Stimulated activated naive CD8-positive, alpha-beta T cell treated with anti-CD3 and anti-CD28 coated beads, Interleukin-15, Interleukin-2, amounts not matched to agents 100 ng/mL and 50 ng/mL, for 24 hours (primary cell): ENCODE measurements at regions not wholly inside any gene's neighbourhood (a gene's known extent, or its start where the extent isn't known, plus 50 kb on each side); places are given as distances from the start of the nearest gene placed in this dataset.

Experiments used
- H3K27ac Mint-ChIP-seq: one replicate; pipeline ENCODE4 v1.8.0; 2021; ENCODE audit warnings: mild to moderate bottlenecking, mixed read lengths
- H3K27me3 Mint-ChIP-seq: one replicate; pipeline ENCODE4 v1.8.0; 2021; ENCODE audit warnings: mixed read lengths
- H3K36me3 Mint-ChIP-seq: one replicate; pipeline ENCODE4 v1.8.0; 2021; ENCODE audit warnings: low read depth, mixed read lengths
- H3K4me1 Mint-ChIP-seq: one replicate; pipeline ENCODE4 v1.8.0; 2021; ENCODE audit warnings: low read depth, mixed read lengths
- H3K4me3 Mint-ChIP-seq: one replicate; pipeline ENCODE4 v1.8.0; 2021; ENCODE audit warnings: mild to moderate bottlenecking, mixed read lengths
- H3K9me3 Mint-ChIP-seq: one replicate; pipeline ENCODE4 v1.8.0; 2021; ENCODE audit warnings: mixed read lengths

DNA sequence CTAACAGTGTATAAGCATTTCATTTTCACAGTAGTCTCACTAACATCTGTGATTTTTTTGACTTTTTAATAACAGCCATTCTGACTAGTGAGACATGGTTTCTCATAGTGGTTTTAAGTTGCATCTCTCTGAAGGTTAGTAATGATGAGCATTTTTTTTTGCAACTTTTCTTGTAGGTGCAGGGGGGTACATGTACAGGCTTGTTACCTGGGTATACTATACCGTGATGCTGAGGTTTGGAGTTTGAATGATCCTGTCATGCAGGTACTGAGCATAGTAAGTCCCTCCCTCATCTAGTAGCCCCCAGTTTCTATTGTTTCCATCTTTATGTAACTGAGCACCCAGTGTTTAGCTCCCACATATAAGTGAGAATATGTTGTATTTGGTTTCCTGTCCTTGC is 444.6 kb upstream of the DAB2 start:
- Mint-ChIP-seq H3K9me3 (peaks cover 10% of the 10 kb centered on the region), H3K4me3 (no peak overlapping the region), H3K36me3 (no peaks in the 10 kb centered on the region), H3K4me1 (no peaks in the 10 kb centered on the region), H3K27me3 (peaks cover 20% of the 10 kb centered on the region), H3K27ac (no peak overlapping the region)

DNA sequence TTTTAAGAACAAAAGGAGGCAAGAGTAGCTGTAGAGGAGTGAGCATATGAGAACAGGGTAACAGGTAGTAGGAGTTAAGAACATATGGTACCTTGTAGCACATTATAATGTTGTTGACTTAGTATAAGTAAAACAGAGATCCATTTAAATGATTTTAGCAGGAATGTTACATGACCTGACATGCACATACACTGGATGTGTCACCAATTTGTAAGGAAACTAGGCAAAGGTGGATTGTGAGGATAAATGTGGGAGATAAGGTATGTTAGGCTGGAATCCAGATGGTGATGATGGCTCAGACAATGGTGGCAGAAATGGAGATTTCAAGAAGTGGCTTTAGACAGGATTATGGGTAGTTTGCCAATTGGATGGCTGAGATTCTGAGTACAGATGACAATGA is 443.1 kb upstream of the DAB2 start:
- peaks cover 10% of the 10 kb centered on the region for H3K9me3 Mint-ChIP-seq
- H3K4me1 Mint-ChIP-seq, result no peaks in the 10 kb centered on the region

DNA sequence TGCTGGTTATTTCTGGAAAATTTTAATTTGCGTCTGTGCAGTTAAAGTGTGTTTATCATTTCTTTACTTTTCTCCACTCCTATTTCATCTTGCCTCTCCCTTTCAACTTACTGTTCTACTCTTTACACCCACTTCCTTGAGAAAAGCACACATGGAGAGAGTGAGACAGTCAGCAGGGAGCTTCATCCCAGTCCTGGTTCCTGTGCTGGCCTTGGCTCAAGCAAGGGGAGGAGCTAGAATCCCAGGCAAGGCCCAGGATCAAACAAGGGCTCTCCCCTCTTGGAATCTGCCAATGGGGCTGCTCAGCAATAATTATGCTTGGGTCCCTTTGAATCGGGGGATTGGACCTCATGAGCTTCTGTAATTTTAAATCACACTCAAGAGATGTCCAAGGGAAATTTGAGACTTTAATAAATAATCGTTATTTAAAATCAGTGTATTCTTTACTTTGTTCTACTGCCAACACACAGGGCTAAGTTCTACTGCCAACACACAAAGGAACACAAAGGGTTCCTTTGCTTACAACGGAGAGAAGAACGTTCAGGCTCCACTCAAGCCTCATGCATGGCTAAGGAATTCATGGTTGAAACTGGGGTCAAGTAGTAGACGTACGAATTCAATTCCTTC is 439.3 kb upstream of the DAB2 start:
- no peak overlapping the region for H3K4me3 Mint-ChIP-seq
- no peaks in the 10 kb centered on the region for H3K9me3 Mint-ChIP-seq
- peaks cover 8% of the 10 kb centered on the region for H3K27me3 Mint-ChIP-seq
- H3K36me3 Mint-ChIP-seq, result no peaks in the 10 kb centered on the region
- H3K4me1 Mint-ChIP-seq, result no peaks in the 10 kb centered on the region
- no peak overlapping the region for H3K27ac Mint-ChIP-seq

More for the DNA sequence above, 443.1 kb upstream of the DAB2 start:
- Mint-ChIP-seq H3K4me3 (no peak overlapping the region), H3K27ac (no peak overlapping the region), H3K27me3 (peaks cover 12% of the 10 kb centered on the region), H3K36me3 (no peaks in the 10 kb centered on the region)

DNA sequence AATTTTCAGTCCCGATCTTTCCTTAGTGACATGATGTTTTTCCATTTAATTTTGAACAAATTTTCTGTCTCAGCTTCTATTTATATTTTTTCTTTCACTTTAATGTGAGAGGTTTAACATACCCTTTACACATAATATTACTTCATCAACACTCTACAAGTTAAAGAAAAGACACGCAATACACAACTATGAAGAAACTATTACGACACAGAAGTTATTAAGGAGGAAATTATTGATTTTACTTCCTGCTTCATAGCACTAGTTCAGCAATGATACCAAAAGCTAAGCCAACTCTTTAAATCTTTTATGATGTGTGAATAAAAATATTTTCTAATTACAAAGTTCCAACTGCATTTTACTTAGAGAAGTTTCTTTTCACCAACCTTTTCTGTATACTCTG is 432.3 kb upstream of the DAB2 start:
- H3K4me3 Mint-ChIP-seq, result no peak overlapping the region
- no peaks in the 10 kb centered on the region for H3K4me1 Mint-ChIP-seq
- no peaks in the 10 kb centered on the region for H3K36me3 Mint-ChIP-seq
- H3K27ac Mint-ChIP-seq, result no peak overlapping the region
- H3K9me3 Mint-ChIP-seq, result no peaks in the 10 kb centered on the region
- H3K27me3 Mint-ChIP-seq, result peaks cover 23% of the 10 kb centered on the region

DNA sequence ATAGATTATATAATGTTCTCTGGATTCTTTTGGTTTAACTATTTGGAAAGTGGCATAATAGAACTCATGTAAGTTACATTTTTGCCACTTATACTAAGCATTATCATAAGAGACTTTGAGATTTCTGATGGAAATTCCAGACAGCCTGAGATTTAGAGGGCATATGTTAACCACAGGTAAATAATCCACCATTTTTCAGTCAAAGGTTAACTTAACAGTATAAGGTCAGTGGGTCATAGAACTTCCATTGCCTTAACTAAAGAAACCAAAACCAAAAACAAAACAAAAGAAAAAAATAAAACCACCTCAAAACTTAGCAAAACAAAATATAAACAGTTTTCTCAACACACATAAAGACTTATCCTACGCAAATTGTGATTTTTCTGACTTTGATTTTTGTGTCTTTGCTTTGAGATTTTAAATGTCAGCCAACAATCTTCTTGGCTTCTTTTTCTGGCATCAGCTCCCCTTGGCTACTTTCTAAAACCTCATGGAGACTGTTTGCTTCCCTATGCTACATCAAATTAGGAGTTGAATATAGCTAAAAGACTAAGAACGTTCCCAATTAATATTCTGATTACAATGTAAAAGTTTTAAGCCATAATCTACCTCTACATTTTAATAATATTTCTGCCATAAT is 430.1 kb upstream of the DAB2 start:
- peaks cover 23% of the 10 kb centered on the region for H3K27me3 Mint-ChIP-seq
- H3K9me3 Mint-ChIP-seq, result no peaks in the 10 kb centered on the region
- H3K27ac Mint-ChIP-seq, result no peak overlapping the region
- no peaks in the 10 kb centered on the region for H3K4me1 Mint-ChIP-seq
- H3K4me3 Mint-ChIP-seq, result no peak overlapping the region
- H3K36me3 Mint-ChIP-seq, result no peaks in the 10 kb centered on the region

DNA sequence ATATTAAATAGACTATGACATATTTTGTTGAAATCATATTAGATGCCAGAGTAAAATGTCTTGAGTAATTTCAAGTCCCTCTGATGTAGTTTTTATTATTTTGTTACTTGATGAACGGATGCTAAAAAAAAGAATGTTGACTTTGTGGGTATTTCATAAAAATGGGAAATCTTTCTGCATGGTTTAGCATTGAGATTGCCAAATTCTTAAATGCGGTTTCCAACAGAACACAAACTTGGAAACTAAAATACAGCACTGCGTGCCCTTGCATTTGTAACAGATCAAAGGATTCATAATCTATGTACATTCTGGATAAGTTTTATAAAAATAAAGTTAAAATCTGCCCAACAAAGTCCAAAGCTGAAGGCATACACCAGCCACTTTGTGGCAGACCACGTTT is 425.5 kb upstream of the DAB2 start:
- Mint-ChIP-seq H3K4me3 (no peak overlapping the region), H3K9me3 (no peaks in the 10 kb centered on the region), H3K27me3 (peaks cover 17% of the 10 kb centered on the region), H3K36me3 (no peaks in the 10 kb centered on the region), H3K27ac (no peak overlapping the region), H3K4me1 (no peaks in the 10 kb centered on the region)

DNA sequence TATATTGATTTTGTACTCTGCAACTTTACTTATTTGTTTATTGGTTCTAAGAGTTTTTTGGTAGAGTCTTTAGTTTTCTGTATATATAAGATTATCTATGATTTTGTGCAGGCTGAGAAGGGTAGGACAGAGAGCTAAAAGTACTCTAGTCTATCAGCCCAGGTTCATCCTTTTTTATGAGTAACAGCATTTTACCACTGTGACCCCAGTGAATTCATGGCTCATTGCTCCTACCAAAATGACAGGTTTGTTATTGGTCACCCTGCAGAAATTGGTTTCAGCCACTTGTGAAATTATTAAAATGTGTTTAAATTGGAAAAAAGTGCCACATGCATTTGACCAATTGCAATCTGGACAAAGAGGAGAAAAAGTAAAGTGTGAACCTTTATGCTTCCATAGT is 421.4 kb upstream of the DAB2 start:
- Mint-ChIP-seq H3K4me1 (no peaks in the 10 kb centered on the region), H3K27me3 (peaks cover 9% of the 10 kb centered on the region), H3K9me3 (no peaks in the 10 kb centered on the region), H3K36me3 (no peaks in the 10 kb centered on the region), H3K4me3 (no peak overlapping the region), H3K27ac (no peak overlapping the region)

DNA sequence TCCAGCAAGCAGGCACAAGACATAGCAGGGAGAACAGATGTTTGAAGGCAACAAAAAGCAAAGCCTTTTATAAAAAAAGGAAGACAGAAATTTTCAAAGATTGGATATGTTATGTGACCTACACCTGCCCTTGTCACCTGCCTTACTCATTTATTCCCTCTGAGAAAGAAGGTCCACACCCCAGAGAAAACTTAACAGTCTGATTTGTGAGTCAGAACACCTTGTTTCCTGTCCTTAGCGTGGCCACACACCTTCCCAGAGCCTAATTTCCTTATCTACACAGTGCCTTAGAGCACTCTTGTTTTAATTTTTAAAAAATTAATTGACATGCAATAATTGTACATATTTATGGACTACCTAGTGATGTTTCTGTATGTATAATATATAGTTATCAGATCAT is 419.0 kb upstream of the DAB2 start:
- H3K27ac Mint-ChIP-seq, result no peak overlapping the region
- H3K36me3 Mint-ChIP-seq, result no peaks in the 10 kb centered on the region
- no peak overlapping the region for H3K4me3 Mint-ChIP-seq
- H3K9me3 Mint-ChIP-seq, result peaks cover 14% of the 10 kb centered on the region
- no peaks in the 10 kb centered on the region for H3K4me1 Mint-ChIP-seq
- peaks cover 14% of the 10 kb centered on the region for H3K27me3 Mint-ChIP-seq

DNA sequence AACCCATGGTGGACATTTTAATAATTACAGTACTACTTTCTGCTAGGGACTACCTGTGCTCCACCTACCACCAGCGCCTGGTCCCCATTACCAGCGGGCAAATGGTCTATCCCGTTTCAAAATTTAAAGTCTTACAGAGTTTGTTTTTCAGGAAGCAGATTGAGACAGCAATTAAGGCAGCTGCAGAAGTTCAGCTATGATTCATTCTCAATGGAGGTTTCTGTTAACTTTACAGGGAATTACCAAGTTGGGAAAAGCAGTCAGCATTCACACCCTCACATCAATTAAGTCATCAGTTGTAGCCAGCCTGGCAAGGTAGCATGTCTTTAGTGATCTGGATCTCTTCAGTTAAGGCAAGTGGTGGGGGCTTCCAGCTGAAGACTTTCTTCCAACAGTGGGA is 410.6 kb upstream of the DAB2 start:
- Mint-ChIP-seq H3K4me1 (no peaks in the 10 kb centered on the region), H3K27ac (no peak overlapping the region), H3K27me3 (peaks cover 31% of the 10 kb centered on the region), H3K9me3 (peaks cover 16% of the 10 kb centered on the region), H3K4me3 (no peak overlapping the region), H3K36me3 (no peaks in the 10 kb centered on the region)

DNA sequence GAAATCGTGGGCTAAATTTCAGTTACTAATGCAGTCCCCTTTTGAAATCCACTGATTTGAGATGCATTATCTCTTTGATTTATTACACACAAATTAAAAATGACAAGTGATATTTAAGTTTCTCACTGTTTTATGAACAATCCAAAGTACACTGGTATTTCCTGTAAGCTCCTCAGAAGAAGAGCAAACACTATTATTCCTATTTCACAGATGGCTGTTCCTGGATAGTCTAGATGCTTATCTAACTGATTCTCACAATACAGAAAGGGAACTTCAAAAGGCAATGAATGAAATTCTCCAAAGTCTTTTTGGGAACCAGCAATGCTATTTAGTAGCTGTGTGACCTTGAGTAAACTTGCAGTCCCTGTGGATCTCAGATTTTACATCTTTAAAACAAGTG is 404.7 kb upstream of the DAB2 start:
- H3K27ac Mint-ChIP-seq, result no peak overlapping the region
- H3K36me3 Mint-ChIP-seq, result no peaks in the 10 kb centered on the region
- peaks cover 8% of the 10 kb centered on the region for H3K27me3 Mint-ChIP-seq
- no peak overlapping the region for H3K4me3 Mint-ChIP-seq
- H3K9me3 Mint-ChIP-seq, result no peaks in the 10 kb centered on the region
- no peaks in the 10 kb centered on the region for H3K4me1 Mint-ChIP-seq

DNA sequence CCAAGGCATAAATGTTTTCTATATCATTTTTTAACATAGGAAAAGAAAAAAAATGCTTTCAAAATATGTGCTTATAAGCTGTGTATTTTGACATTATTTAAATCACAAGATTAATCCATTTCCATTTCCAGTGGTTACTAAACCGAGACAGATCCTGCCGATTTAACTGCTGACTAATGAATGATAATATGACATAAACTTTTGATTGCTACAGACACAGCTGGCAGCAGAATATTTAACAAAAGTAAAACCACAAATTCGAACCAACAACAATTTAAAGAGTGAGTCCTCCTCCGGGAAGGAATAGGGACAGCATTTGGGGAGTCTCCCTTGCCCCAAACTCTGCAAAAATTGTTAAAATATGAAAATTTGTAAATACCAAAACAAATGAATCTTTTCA is 401.3 kb upstream of the DAB2 start:
- Mint-ChIP-seq H3K36me3 (no peaks in the 10 kb centered on the region), H3K9me3 (no peaks in the 10 kb centered on the region), H3K27me3 (peaks cover under 1% of the 10 kb centered on the region), H3K4me1 (no peaks in the 10 kb centered on the region), H3K4me3 (no peak overlapping the region), H3K27ac (no peak overlapping the region)

DNA sequence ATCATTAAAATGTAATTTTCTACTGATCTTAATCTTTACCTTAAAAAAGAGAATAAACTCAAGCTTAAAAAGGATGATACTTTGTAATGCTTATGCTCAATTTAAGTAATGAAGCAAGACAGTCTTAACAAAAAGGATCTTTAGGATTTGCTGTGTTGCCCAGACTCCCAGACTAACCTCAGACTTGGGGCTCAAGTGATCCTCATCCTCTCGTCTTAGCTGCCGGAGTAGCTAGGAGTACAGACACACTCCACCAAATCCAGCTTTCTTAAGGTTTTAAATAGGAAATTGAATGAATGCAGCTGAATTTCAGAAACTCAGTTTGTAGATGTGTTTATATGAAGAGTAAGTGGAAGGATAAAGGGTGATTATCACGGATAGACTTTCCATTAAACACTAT is 400.5 kb upstream of the DAB2 start:
- H3K36me3 Mint-ChIP-seq, result no peaks in the 10 kb centered on the region
- H3K4me1 Mint-ChIP-seq, result no peaks in the 10 kb centered on the region
- no peaks in the 10 kb centered on the region for H3K9me3 Mint-ChIP-seq
- H3K27ac Mint-ChIP-seq, result no peak overlapping the region
- no peaks in the 10 kb centered on the region for H3K27me3 Mint-ChIP-seq
- no peak overlapping the region for H3K4me3 Mint-ChIP-seq

DNA sequence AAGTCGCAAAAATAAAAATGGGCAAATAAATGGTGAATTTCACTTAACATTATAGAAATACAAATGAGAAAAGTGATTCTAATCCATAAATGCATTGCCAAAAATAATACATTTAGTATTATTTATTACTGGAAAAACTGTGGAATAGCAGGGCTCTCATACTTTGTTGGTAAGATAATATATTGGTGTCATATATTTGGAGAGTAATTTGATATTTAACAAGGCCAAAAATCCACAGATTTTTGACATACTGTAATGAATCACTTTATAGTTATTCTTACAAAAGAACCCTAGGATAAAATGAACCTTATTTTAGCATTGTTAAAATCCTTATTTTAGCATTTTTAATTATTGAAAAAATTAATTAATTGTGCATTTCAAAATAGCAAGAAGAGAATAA is 397.2 kb upstream of the DAB2 start:
- Mint-ChIP-seq H3K27ac (no peak overlapping the region), H3K4me3 (no peak overlapping the region), H3K27me3 (peaks cover 5% of the 10 kb centered on the region), H3K36me3 (no peaks in the 10 kb centered on the region), H3K9me3 (no peaks in the 10 kb centered on the region), H3K4me1 (no peaks in the 10 kb centered on the region)

DNA sequence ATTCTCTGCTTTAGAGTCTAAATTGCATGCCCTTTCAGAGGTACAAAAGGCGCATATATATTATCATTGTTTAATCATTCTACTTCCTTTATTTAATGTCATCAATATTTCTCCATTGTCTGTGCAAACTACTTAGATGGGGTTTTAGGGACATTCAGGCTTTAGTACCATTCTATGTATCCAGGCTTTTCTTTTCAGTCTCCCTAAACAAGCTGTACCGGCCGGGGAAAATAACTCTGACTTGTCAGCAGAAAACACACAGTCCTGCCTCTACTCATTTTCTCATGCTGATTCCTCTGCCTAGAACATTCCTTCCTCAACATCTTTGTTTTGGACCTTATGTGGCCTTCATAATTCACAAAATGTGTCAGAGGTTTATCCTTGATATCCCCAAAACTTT is 392.1 kb upstream of the DAB2 start:
- H3K27me3 Mint-ChIP-seq, result peaks cover 18% of the 10 kb centered on the region
- H3K36me3 Mint-ChIP-seq, result no peaks in the 10 kb centered on the region
- no peaks in the 10 kb centered on the region for H3K4me1 Mint-ChIP-seq
- no peak overlapping the region for H3K4me3 Mint-ChIP-seq
- no peak overlapping the region for H3K27ac Mint-ChIP-seq
- no peaks in the 10 kb centered on the region for H3K9me3 Mint-ChIP-seq

DNA sequence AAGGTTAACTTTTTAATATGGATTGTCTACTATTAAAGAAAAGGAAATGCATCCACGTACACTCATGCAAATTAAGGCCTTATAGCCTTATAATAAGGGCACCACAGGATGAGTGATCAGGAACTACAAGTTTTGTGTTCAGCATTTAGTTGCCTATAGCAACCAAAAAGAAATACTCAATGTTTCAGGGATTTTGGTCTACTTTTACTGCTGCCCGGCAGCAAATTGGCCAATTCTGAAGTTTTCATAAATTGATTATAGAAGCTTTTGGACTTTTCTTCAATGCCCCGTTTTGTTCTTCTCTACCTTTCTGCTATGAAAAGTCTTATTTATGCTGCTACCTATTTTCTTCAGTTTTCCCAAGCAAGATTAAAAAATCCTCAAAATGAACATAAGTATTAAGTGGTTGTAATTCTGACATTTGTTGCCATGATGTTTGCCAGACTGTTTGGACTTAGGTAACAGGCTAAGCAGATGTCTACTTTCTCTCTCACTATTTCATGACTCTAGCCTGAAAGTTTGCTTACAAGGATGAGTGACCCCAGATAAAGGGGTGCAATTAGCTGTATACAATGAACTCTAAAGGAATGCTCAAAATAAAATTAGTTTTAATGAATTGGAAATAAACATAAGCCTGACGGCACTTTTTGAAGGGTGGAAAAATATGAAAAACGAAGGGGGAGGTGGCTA is 391.5 kb upstream of the DAB2 start:
- Mint-ChIP-seq H3K9me3 (no peaks in the 10 kb centered on the region), H3K36me3 (no peaks in the 10 kb centered on the region), H3K27me3 (peaks cover 18% of the 10 kb centered on the region)

DNA sequence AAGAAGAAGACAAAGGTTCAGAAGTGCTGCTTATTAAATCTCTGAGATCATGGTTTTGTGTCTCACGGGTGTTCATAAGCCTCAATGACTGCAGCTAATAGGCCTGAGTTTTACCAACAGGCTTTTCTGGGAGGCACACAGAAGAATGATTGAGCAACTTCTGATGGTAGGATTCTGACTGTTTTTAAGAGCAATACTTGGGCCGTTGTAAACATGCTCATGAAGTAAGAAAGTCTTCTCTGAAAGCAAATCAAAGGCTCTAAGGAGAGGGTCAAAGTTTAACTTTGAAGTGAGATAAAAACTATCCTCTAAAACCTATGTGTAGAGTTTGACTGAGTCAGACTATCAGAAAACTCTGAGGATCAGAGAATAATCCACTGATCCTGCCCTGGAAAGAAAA is 390.9 kb upstream of the DAB2 start:
- no peaks in the 10 kb centered on the region for H3K9me3 Mint-ChIP-seq
- no peaks in the 10 kb centered on the region for H3K4me1 Mint-ChIP-seq
- peaks cover 18% of the 10 kb centered on the region for H3K27me3 Mint-ChIP-seq
- H3K36me3 Mint-ChIP-seq, result no peaks in the 10 kb centered on the region
- no peak overlapping the region for H3K27ac Mint-ChIP-seq
- H3K4me3 Mint-ChIP-seq, result no peak overlapping the region

More for the DNA sequence above, 391.5 kb upstream of the DAB2 start:
- Mint-ChIP-seq H3K4me1 (no peaks in the 10 kb centered on the region), H3K27ac (no peak overlapping the region), H3K4me3 (no peak overlapping the region)
